OCI-LY1 (cell line): ENCODE measurements at regions not wholly inside any gene's neighbourhood (a gene's known extent, or its start where the extent isn't known, plus 50 kb on each side); places are given as distances from the start of the nearest gene placed in this dataset.
"Not testable (repeated sequence)": the region's sequence is repeated elsewhere in the genome, so short reads cannot be mapped to it uniquely, and the experiment has no call there.

Experiments used
- H2AFZ ChIP-seq: fragments of 200-600 bp; sonication (generic), shearing (Covaris generic); 2 replicates; pipeline ENCODE4 v1.6.0; 2014; ENCODE audit warnings: antibody characterized with exemption, mild to moderate bottlenecking, low read length
- H3F3A ChIP-seq: fragments of 200-600 bp; sonication (generic), shearing (Covaris generic); 2 replicates; pipeline ENCODE4 v1.6.0; 2014; ENCODE audit warnings: mild to moderate bottlenecking, antibody characterized with exemption, low read length, moderate library complexity; ENCODE audit not compliant: insufficient read depth
- H3K27ac ChIP-seq: fragments of 200-600 bp; sonication (generic); 2 replicates; pipeline ENCODE4 v1.5.1; 2014; ENCODE audit warnings: low read length, mixed run types, mild to moderate bottlenecking, low read depth; ENCODE audit not compliant: poor library complexity, severe bottlenecking
- H3K27me3 ChIP-seq: fragments of 200-600 bp; sonication (generic); 2 replicates; pipeline ENCODE4 v1.6.0; 2014; ENCODE audit warnings: antibody characterized with exemption, mild to moderate bottlenecking, low read length, moderate library complexity; ENCODE audit not compliant: insufficient read depth
- H3K36me3 ChIP-seq: fragments of 200-600 bp; sonication (generic); 2 replicates; pipeline ENCODE4 v1.6.1; 2014; ENCODE audit warnings: mild to moderate bottlenecking, antibody characterized with exemption, low read length, moderate library complexity, mixed read lengths; ENCODE audit not compliant: insufficient read depth
- H3K4me1 ChIP-seq: fragments of 200-600 bp; sonication (generic); 2 replicates; pipeline ENCODE4 v1.5.1; 2014; ENCODE audit warnings: mild to moderate bottlenecking, low read length, moderate library complexity; ENCODE audit not compliant: insufficient read depth, severe bottlenecking
- H3K4me2 ChIP-seq: fragments of 200-600 bp; sonication (generic), shearing (Covaris generic); 2 replicates; pipeline ENCODE4 v1.6.1; 2014; ENCODE audit warnings: low read length
- H3K4me3 ChIP-seq: fragments of 200-600 bp; sonication (generic); 2 replicates; pipeline ENCODE4 v1.5.1; 2014; ENCODE audit warnings: low read length, low read depth, mild to moderate bottlenecking, mixed read lengths; ENCODE audit not compliant: poor library complexity, severe bottlenecking
- H3K79me2 ChIP-seq: fragments of 200-600 bp; shearing (Covaris generic); 2 replicates; pipeline ENCODE4 v1.6.1; 2016; ENCODE audit warnings: mixed run types, low read length, mixed read lengths; ENCODE audit not compliant: insufficient read depth
- H3K9ac ChIP-seq: fragments of 200-600 bp; sonication (generic), shearing (Covaris generic); 2 replicates; pipeline ENCODE4 v1.6.1; 2014; ENCODE audit warnings: mild to moderate bottlenecking, low read length, mixed read lengths
- H3K9me2 ChIP-seq: fragments of 200-600 bp; sonication (generic), shearing (Covaris generic); 2 replicates; pipeline ENCODE4 v1.6.1; 2014; ENCODE audit warnings: low read depth, mild to moderate bottlenecking, low read length, mixed read lengths
- H3K9me3 ChIP-seq: fragments of 200-600 bp; shearing (Covaris generic); 2 replicates; pipeline ENCODE4 v1.6.1; 2014; ENCODE audit warnings: low read length, mixed read lengths
- H4K20me1 ChIP-seq: fragments of 200-600 bp; sonication (generic), shearing (Covaris generic); 2 replicates; pipeline ENCODE4 v1.6.0; 2016; ENCODE audit warnings: mild to moderate bottlenecking, low read length; ENCODE audit not compliant: insufficient read depth
- EZH2 ChIP-seq: fragments of 200-600 bp; sonication (generic), shearing (Covaris generic); IDR thresholded peaks from 2 replicates; pipeline ENCODE4 v1.8.0; 2017; ENCODE audit warnings: borderline replicate concordance, mixed run types, mild to moderate bottlenecking, antibody characterized with exemption, low read length, moderate library complexity, mixed read lengths
- TF ChIP-seq, protein P1 (sequence below): fragments of 200-600 bp; sonication (generic), shearing (Covaris generic); IDR thresholded peaks from 2 replicates; pipeline ENCODE4 v1.5.1; 2017; ENCODE audit warnings: mild to moderate bottlenecking, antibody characterized with exemption, low read length, moderate library complexity, mixed read lengths

DNA sequence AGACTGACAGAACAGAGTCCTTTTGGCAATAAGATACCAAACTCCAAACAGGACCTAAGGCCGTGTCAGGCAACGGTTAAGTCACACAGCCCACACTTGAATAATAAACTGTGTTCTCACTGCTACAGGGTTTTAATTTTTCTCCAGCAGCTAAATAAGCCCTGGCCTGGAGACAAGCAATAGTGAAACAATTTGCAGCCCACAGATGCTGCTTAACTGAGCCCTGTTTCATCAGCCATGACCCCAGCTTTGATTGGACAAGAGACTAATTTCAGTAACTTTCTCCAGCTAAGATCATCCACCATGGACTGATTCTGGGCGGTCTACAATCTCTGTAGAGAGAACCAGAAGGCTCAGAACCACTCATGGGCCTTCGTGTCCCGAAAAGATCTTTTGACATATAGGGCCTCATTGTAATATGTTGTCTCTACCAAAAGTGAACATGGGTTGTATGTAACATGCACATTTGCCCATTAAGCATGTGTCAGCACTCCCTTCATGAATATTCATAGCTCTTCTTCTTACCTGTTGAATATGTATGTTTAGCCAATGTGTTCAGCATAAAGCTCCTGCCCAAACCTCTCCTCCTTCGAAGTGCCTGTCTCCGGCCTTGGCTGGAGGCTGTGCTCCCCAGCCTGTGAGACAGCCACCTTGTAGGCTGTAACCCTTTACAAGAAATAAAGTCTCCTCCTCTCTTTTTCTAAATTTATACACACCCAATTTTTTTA, 223.1 kb upstream of the AKR1E2 start:
- no peak overlapping the region for H2AFZ ChIP-seq
- H3K9ac ChIP-seq = no peak overlapping the region
- H3K9me2 ChIP-seq = no peaks in the 10 kb centered on the region
- no peaks in the 10 kb centered on the region for H3K9me3 ChIP-seq
- no peaks in the 10 kb centered on the region for H3F3A ChIP-seq
- H3K27ac ChIP-seq = no peak overlapping the region
- no peaks in the 10 kb centered on the region for H3K36me3 ChIP-seq
- no peaks in the 10 kb centered on the region for H3K27me3 ChIP-seq
- no peak overlapping the region for H3K4me2 ChIP-seq
- H4K20me1 ChIP-seq = no peaks in the 10 kb centered on the region
- no peak overlapping the region for H3K4me3 ChIP-seq
- no peaks in the 10 kb centered on the region for H3K4me1 ChIP-seq
- TF ChIP-seq, protein P1, sequence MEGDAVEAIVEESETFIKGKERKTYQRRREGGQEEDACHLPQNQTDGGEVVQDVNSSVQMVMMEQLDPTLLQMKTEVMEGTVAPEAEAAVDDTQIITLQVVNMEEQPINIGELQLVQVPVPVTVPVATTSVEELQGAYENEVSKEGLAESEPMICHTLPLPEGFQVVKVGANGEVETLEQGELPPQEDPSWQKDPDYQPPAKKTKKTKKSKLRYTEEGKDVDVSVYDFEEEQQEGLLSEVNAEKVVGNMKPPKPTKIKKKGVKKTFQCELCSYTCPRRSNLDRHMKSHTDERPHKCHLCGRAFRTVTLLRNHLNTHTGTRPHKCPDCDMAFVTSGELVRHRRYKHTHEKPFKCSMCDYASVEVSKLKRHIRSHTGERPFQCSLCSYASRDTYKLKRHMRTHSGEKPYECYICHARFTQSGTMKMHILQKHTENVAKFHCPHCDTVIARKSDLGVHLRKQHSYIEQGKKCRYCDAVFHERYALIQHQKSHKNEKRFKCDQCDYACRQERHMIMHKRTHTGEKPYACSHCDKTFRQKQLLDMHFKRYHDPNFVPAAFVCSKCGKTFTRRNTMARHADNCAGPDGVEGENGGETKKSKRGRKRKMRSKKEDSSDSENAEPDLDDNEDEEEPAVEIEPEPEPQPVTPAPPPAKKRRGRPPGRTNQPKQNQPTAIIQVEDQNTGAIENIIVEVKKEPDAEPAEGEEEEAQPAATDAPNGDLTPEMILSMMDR = no peak
- no peak for TF ChIP-seq EZH2
- no peaks in the 10 kb centered on the region for H3K79me2 ChIP-seq

DNA sequence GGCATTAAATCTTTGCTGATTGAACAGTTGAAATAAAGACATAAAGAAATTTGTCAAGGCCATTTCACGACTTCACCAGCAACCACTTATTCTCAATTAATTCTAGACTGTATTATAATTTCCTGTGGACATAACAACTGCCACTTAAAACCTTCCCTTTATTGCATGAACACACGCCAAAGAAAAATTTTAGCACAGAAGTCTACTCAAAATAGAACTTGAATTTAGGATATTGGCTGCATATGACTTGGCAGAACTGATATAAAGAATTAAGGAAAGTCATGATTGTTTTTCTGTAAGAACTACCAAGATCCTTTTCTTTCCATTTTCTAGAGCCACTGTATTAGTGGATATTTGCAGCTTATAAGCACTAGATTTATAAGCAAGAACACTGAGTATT, 226.5 kb upstream of the AKR1E2 start:
- Histone ChIP-seq H3K9me3 (no peaks in the 10 kb centered on the region), H3K36me3 (no peaks in the 10 kb centered on the region), H3K4me3 (no peak overlapping the region), H4K20me1 (no peaks in the 10 kb centered on the region), H3K4me2 (no peak overlapping the region), H3K79me2 (no peaks in the 10 kb centered on the region), H3K9ac (no peak overlapping the region), H3K9me2 (no peaks in the 10 kb centered on the region), H3K4me1 (no peaks in the 10 kb centered on the region), H3K27ac (no peak overlapping the region), H3K27me3 (no peaks in the 10 kb centered on the region), H3F3A (no peaks in the 10 kb centered on the region), H2AFZ (no peak overlapping the region)
- no peak for TF ChIP-seq EZH2
- TF ChIP-seq, protein P1 = no peak

DNA sequence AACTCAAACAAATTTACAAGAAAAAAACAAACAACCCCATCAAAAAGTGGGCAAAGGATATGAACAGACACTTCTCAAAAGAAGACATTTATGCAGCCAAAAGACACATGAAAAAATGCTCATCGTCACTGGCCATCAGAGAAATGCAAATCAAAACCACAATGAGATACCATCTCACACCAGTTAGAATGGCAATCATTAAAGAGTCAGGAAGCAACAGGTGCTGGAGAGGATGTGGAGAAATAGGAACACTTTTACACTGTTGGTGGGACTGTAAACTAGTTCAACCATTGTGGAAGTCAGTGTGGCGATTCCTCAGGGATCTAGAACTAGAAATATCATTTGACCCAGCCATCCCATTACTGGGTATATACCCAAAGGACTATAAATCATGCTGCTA, 228.1 kb upstream of the AKR1E2 start:
- not testable (repeated sequence) for H2AFZ ChIP-seq, H3K9ac ChIP-seq, H3K36me3 ChIP-seq, H3K27ac ChIP-seq, H4K20me1 ChIP-seq, H3K4me1 ChIP-seq, H3K4me2 ChIP-seq, H3K4me3 ChIP-seq, H3K79me2 ChIP-seq, H3F3A ChIP-seq, H3K9me3 ChIP-seq, H3K27me3 ChIP-seq, H3K9me2 ChIP-seq

DNA sequence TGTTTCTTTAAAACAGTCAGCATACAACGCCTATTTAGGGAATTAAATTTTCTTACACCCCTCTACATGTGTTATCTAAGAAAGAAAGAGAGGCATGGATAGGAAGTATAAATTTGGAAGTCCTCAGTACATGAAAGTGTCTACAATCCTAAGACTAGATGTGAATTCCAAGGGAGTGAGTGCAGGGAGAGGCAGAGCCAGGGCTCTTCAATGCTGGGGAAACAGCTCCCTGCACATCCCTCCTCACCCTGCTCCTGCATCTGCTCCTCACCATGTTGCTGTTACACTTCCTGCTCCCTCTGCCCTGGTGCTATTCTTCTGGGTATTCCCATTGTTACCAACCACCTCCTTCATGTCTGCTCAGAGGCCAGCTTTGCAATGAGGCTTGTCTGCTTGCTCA, 229.1 kb upstream of the AKR1E2 start:
- H2AFZ ChIP-seq = no peak overlapping the region

More for the DNA sequence above, 229.1 kb upstream of the AKR1E2 start:
- Histone ChIP-seq H3F3A (no peaks in the 10 kb centered on the region), H3K27me3 (no peaks in the 10 kb centered on the region), H3K9me2 (no peaks in the 10 kb centered on the region), H3K4me1 (no peaks in the 10 kb centered on the region), H3K9me3 (no peaks in the 10 kb centered on the region), H3K4me2 (no peak overlapping the region), H3K27ac (no peak overlapping the region), H4K20me1 (no peaks in the 10 kb centered on the region), H3K9ac (no peak overlapping the region), H3K36me3 (no peaks in the 10 kb centered on the region), H3K79me2 (no peaks in the 10 kb centered on the region), H3K4me3 (no peak overlapping the region)
- no peak for TF ChIP-seq EZH2
- TF ChIP-seq, protein P1 = no peak
